ENCODE measurements at regions not wholly inside any gene's neighbourhood (a gene's known extent, or its start where the extent isn't known, plus 50 kb on each side); places are given as distances from the start of the nearest gene placed in this dataset.
A peak's percentile ranks its signal among the peaks of the same experiment; 100 is the strongest.
"Not testable (repeated sequence)": the region's sequence is repeated elsewhere in the genome, so short reads cannot be mapped to it uniquely, and the experiment has no call there.

DNA sequence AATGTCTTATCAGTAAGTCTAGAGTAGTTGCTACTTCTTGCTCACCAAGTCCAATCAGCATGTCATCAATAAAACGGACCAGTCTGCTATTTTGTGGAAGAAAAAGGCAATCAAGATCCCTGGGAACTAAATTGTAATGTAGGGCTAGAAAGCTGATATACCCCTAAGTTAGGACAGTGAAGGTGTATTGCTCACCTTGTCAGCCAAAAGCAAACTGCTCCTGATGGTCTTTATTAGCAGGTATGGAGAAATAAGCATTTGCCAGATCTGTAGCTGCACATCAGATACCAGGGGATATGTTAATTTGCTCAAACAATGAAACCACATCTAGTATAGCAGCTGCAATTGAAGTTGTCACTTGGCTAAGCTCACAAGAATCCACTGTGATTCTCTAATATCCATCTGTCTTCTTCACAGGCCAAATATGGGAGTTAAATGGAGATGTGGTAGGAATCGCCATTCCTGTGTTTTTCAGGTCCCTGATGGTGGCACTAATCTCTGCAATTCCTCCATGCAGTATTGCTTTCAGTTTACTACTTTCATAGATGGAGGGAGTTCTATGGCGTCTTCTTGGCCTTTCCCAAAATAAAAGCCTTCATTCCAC lies 75.0 kb downstream of the TMEM237 start:
- no peak for TF ChIP-seq POLR2AphosphoS5 (IDR thresholded peaks at IDR 0.05; ENCODE audit: low read depth, low read length)
- TF ChIP-seq POLR2A (IDR thresholded peaks at IDR 0.05; ENCODE audit: low read depth, low read length) = no peak
- TF ChIP-seq TAF1 (IDR thresholded peaks at IDR 0.05; ENCODE audit: borderline replicate concordance, low read depth, low read length) = no peak
- FAIRE-seq (no peak), DNase-seq (ENCODE audit: insufficient read length) (no peak)

DNA sequence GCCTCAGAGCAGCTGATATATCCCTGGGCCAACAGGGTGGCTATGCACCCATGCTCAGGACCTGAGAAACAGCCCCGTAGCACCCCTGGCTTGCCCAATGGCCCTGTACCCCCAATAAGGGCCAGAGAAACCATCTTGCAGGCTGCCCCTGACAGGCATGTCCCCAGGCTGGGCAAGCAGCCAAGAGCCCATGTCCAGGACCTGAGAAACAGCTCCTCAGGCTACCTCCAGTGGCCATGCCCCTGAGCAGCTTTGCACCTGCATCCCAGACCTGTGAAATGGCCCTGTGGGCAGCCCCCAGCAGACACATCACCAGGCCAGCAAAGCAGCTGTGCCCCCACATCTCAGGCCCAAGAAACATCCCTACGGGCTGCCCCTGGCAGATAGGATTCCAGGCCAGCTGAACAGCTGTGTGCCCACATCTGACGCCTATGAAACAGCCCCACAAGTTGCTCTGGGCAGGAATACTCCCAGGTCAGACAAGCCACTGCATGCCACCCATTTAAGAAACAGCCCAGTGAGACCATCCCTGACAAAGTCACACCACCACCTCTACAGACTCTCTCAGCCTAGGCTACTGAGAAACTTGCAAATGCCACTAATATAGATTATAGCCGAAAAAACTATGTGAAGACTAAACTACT lies 84.1 kb downstream of the TMEM237 start:
- FAIRE-seq = no peak
- TF ChIP-seq POLR2AphosphoS5 (IDR thresholded peaks at IDR 0.05; ENCODE audit: low read depth, low read length) = no peak
- no peak for TF ChIP-seq TAF1 (IDR thresholded peaks at IDR 0.05; ENCODE audit: borderline replicate concordance, low read depth, low read length)
- TF ChIP-seq POLR2A (IDR thresholded peaks at IDR 0.05; ENCODE audit: low read depth, low read length) = no peak
- no peak for DNase-seq (ENCODE audit: insufficient read length)

DNA sequence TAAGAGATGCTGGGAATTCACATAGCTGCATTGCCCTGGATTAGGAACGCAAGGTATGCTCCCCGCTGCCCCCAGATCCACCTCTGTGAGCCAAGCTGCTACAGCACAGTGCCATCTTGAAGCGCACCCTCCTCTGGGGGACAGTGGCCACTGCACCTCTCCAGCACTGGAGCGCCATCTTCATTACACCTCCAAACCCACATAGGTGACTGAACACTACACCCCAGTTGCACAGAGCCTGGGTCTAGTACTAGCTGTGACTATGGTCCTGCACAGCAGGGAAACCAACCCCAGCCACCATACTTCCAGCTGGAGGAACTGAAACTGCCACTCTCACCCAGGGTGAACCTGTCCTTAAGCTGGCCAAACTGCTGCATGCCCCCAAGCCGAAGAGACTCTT lies 84.6 kb downstream of the TMEM237 start:
- no peak for DNase-seq (ENCODE audit: insufficient read length)
- FAIRE-seq = no peak
- TF ChIP-seq TAF1 (IDR thresholded peaks at IDR 0.05; ENCODE audit: borderline replicate concordance, low read depth, low read length) = no peak
- TF ChIP-seq POLR2A (IDR thresholded peaks at IDR 0.05; ENCODE audit: low read depth, low read length) = no peak
- TF ChIP-seq POLR2AphosphoS5 (IDR thresholded peaks at IDR 0.05; ENCODE audit: low read depth, low read length) = no peak

DNA sequence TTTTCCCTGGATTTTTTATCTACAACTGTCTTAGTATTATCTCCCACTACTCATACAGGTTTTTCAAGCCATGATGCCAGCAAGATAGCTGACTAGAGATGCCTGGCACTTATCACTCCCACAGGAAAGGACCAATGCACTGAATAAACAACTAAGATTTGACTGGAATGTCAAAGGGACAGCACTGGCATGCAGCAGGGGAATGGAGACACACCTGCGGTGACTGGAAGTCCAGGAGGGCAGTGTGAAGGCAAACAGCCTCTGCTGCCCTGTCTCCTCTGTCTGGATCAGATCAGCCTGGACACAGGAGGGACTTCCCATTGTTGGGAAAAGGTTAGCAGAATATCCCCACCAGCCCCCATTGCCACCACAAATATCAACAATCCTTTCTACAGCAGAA lies 85.1 kb downstream of the TMEM237 start:
- no peak for FAIRE-seq

DNA sequence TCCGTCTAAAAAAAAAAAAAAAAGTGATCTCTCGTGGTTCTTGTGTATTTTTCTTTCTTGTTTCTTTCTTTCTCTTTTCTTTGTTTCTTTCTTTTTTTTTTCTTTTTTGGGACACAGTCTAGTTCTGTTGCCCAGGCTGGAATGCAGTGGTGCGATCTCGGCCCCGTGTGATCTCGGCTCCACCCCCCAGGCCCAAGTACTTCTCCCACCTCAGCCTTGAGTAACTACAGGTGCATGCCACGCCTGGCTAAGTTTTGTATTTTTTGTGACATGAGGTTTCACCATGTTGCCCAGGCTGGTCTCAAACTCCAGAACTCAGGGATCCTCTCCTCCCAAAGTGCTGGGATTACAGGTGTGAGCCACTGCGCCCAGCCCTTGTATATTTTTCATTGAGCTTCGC lies 91.4 kb downstream of the TMEM237 start:
- TF ChIP-seq POLR2A (IDR thresholded peaks at IDR 0.05; ENCODE audit: low read depth, low read length) (no peak), POLR2AphosphoS5 (IDR thresholded peaks at IDR 0.05; ENCODE audit: low read depth, low read length) (no peak), TAF1 (IDR thresholded peaks at IDR 0.05; ENCODE audit: borderline replicate concordance, low read depth, low read length) (no peak)
- no peak for FAIRE-seq

More for the DNA sequence above, 85.1 kb downstream of the TMEM237 start:
- DNase-seq (ENCODE audit: insufficient read length) = no peak
- no peak for TF ChIP-seq POLR2A (IDR thresholded peaks at IDR 0.05; ENCODE audit: low read depth, low read length)
- TF ChIP-seq TAF1 (IDR thresholded peaks at IDR 0.05; ENCODE audit: borderline replicate concordance, low read depth, low read length) = no peak
- TF ChIP-seq POLR2AphosphoS5 (IDR thresholded peaks at IDR 0.05; ENCODE audit: low read depth, low read length) = no peak

DNA sequence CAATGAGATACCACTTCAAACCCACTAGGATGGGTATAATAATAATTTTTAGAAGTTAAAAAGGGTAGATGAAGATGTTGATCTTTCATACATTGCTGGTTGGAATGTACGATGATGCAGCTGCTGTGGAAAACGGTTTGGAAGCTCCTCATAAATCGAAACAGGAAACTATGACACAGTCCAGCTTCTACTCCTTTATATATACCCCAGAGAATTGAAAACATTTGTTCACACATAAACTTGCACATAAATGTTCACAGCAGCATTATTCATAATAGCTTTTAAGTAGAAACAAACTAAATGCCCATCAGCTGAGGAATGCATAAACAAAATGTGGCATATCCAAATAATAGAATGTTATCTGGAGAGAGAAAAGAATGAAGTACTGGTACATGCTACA lies 95.0 kb downstream of the STRADB start:
- DNase-seq (ENCODE audit: insufficient read length) (no peak), FAIRE-seq (no peak)
- no peak for TF ChIP-seq TAF1 (IDR thresholded peaks at IDR 0.05; ENCODE audit: borderline replicate concordance, low read depth, low read length)
- TF ChIP-seq POLR2A (IDR thresholded peaks at IDR 0.05; ENCODE audit: low read depth, low read length) = no peak
- no peak for TF ChIP-seq POLR2AphosphoS5 (IDR thresholded peaks at IDR 0.05; ENCODE audit: low read depth, low read length)

More for the DNA sequence above, 91.4 kb downstream of the TMEM237 start:
- DNase-seq (ENCODE audit: insufficient read length) = no peak

DNA sequence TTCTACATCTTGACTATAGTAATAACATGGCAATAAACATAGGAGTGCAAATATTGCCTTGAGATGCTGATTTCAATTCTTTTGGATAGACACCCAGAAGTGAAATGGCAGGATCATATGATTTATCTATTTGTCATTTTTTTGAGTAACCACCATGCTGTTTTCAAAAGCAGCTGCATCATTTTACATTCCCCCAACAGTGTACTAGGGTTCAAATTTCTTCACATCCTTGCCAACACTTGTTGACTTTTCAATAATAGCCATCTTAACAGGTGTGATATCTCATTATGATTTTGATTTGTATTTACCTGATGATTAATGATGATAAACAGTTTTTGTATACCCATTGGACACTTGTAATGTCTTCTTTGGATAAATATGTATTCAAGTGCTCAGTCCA lies 90.8 kb downstream of the STRADB start:
- no peak for FAIRE-seq
- no peak for DNase-seq (ENCODE audit: insufficient read length)
- TF ChIP-seq POLR2AphosphoS5 (IDR thresholded peaks at IDR 0.05; ENCODE audit: low read depth, low read length) (no peak), TAF1 (IDR thresholded peaks at IDR 0.05; ENCODE audit: borderline replicate concordance, low read depth, low read length) (no peak), POLR2A (IDR thresholded peaks at IDR 0.05; ENCODE audit: low read depth, low read length) (no peak)

DNA sequence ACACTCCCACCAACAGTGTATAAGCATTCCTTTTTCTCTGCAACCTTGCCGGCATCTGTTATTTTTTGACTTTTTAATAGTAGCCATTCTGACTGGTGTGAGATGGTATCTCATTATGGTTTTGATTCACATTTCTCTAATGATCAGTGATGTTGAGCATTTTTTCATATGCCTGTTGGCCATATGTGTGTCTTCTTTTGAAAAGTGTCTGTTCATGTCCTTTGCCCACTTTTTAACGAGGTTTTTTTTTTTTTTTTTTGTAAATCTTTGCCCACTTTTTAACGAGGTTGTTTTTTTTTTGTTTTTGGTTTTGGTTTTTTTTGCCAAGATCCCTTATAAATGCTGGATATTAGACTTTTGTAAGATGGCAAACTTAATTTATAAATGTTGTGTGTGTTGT lies 87.7 kb downstream of the STRADB start:
- DNase-seq (ENCODE audit: insufficient read length); FAIRE-seq: not testable (repeated sequence)

DNA sequence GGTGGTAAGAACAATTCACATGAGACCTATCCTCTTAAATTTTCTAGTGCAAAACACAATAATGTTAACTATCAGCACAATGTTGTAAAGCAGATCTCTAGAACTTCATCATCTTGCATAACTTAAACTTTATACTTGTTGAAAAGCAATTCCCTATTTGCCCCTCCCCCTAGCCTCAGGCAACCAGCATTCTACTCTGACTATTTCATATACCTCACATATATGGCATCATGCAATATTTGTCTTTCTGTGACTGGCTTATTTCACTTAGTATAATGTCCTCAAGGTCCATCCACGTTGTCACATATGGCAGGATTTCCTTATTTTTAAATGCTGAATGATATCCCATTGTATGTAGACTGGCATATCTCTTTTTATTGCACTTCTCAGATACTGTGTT lies 86.5 kb downstream of the STRADB start:
- TF ChIP-seq POLR2A (IDR thresholded peaks at IDR 0.05; ENCODE audit: low read depth, low read length) = no peak
- no peak for TF ChIP-seq TAF1 (IDR thresholded peaks at IDR 0.05; ENCODE audit: borderline replicate concordance, low read depth, low read length)
- TF ChIP-seq POLR2AphosphoS5 (IDR thresholded peaks at IDR 0.05; ENCODE audit: low read depth, low read length) = no peak
- DNase-seq (ENCODE audit: insufficient read length) (no peak), FAIRE-seq (no peak)

DNA sequence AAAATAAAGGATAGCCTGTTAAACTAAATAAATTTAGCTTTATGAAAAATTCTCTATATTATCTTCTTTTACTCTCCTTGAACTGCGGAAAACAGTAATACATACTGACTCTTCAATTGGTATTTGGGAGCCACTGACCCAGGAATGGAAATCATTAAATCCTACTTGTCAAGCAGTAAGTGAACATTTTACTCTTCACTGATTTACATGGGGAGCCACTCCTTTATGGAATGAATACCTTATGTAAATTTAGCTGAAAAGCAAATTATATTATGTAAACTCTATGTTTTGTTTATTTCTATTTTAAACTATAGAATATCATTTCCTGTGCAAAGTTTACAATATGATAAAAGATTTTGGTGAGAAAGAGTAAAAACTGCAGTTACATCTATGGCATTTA lies 85.2 kb downstream of the STRADB start:
- DNase-seq (ENCODE audit: insufficient read length) (no peak), FAIRE-seq (no peak)
- TF ChIP-seq TAF1 (IDR thresholded peaks at IDR 0.05; ENCODE audit: borderline replicate concordance, low read depth, low read length) (no peak), POLR2A (IDR thresholded peaks at IDR 0.05; ENCODE audit: low read depth, low read length) (no peak), POLR2AphosphoS5 (IDR thresholded peaks at IDR 0.05; ENCODE audit: low read depth, low read length) (no peak)

DNA sequence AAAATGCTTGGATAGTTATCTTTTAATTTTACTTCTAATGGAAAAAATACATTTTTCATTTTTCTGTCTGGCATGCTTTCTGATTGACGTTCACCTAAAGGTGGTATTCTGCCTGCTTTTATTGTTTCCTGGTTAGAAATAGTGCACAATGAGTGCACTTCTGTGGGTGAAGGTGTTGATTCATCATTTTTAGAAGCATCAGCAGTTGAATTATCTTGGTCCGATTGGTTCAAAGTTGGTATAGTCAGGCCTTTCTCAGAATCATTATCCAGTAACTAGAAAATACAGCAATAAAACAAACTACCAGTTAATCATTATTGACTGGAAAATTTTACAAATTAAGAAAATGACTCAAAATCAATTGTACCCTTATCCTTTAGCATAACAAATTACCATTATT lies 84.5 kb downstream of the STRADB start:
- DNase-seq (ENCODE audit: insufficient read length) (no peak), FAIRE-seq (no peak)
- TF ChIP-seq POLR2AphosphoS5 (IDR thresholded peaks at IDR 0.05; ENCODE audit: low read depth, low read length) = no peak
- TF ChIP-seq POLR2A (IDR thresholded peaks at IDR 0.05; ENCODE audit: low read depth, low read length) = no peak
- TF ChIP-seq TAF1 (IDR thresholded peaks at IDR 0.05; ENCODE audit: borderline replicate concordance, low read depth, low read length) = no peak

DNA sequence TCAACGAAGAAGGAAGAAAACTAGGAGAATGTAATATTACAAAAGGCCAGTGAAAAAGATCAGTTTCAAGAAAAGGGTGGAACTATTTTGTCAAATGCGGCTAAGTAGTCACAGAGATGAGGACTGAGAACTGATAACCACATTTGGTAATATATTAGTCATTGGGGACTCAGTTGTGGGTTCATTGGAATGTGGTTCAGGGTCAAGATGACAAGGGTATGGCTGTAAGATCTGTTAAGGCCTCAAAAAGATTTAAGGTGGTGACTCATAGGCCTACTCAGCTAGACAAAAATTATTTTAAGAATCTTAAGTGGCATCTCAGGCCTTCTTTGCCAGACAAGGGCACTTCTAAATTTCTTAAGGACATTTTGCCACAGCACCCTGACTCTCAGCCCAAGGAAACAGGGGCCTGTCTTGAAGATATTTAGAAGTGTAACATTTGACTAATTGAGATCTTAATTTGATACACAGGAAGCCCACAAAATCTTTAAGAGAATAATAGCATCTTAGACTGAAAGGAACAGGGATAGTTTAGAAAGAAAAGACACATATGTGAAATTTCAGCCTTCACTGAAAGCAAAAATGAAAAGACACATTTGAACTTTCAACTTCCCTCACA lies 81.3 kb downstream of the STRADB start:
- DNase-seq (ENCODE audit: insufficient read length) = no peak
- FAIRE-seq = peak; percentile 5
- no peak for TF ChIP-seq POLR2A (IDR thresholded peaks at IDR 0.05; ENCODE audit: low read depth, low read length)
- no peak for TF ChIP-seq POLR2AphosphoS5 (IDR thresholded peaks at IDR 0.05; ENCODE audit: low read depth, low read length)
- no peak for TF ChIP-seq TAF1 (IDR thresholded peaks at IDR 0.05; ENCODE audit: borderline replicate concordance, low read depth, low read length)

Measured in GM12892 (cell line).